ENCODE measurements at regions not wholly inside any gene's neighbourhood (a gene's known extent, or its start where the extent isn't known, plus 50 kb on each side); places are given as distances from the start of the nearest gene placed in this dataset.

DNA sequence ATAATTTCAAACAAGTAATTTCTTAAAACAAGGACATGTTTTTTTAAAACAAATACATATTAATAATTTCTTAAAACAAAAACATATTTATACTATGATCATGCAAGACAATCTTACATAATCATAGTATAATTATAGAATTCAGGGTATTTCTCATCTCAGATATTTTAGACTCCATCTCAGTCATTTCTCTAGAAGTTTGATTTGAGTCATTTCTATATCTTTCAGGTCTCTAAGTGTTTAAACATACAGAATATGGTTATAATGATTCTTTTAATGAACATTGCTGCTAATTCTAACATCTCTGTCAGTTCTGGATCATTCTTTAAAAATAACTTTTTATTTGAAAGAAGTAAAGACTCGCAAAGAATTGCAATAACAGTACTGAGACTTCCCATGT, 154.2 kb upstream of the KYNU start:
- intact Hi-C loops (cut with micrococcal nuclease; ENCODE audit: unreplicated experiment), result no loop called here
- POLR2A ChIA-PET (ENCODE audit: low non-redundant PET), result no interaction called here

DNA sequence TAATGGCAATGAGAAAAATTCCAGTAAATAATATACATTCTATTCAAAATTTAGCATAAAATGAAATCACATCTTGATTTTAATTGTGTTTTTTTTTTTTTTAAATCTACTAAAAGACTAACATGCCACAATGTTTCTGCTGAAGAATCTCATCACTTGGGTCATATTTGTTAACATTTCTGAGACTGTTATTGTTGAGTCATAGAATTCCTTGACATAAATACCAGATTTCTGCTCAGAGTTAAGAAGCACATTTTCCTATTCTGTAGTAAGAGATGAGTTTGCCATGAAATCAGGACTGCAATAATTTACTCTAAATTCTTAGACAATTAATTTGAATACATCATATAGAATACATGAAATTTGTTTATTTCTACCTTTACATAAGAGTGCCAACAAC, 154.9 kb upstream of the KYNU start:
- Histone ChIP-seq H3K27me3 (replicated peaks; ENCODE audit: insufficient read depth, low read depth, low read length, poor library complexity) (no peaks in the 10 kb centered on the region), H3K4me3 (ENCODE audit: low read depth, low read length, poor library complexity, severe bottlenecking) (no peak overlapping the region), H3K27ac (ENCODE audit: low read depth, low read length, poor library complexity, severe bottlenecking) (no peak overlapping the region), H3K36me3 (ENCODE audit: insufficient read depth, low read length, poor library complexity, severe bottlenecking) (no peaks in the 10 kb centered on the region), H3K4me1 (ENCODE audit: insufficient read depth, low read length, poor library complexity, severe bottlenecking) (no peaks in the 10 kb centered on the region), H3K9me3 (ENCODE audit: low read depth, low read length, poor library complexity, severe bottlenecking) (no peaks in the 10 kb centered on the region)
- no peak for TF ChIP-seq EZH2 (IDR thresholded peaks at IDR 0.05; ENCODE audit: borderline replicate concordance, low read depth, low read length, poor library complexity, severe bottlenecking)
- TF ChIP-seq, protein P1, sequence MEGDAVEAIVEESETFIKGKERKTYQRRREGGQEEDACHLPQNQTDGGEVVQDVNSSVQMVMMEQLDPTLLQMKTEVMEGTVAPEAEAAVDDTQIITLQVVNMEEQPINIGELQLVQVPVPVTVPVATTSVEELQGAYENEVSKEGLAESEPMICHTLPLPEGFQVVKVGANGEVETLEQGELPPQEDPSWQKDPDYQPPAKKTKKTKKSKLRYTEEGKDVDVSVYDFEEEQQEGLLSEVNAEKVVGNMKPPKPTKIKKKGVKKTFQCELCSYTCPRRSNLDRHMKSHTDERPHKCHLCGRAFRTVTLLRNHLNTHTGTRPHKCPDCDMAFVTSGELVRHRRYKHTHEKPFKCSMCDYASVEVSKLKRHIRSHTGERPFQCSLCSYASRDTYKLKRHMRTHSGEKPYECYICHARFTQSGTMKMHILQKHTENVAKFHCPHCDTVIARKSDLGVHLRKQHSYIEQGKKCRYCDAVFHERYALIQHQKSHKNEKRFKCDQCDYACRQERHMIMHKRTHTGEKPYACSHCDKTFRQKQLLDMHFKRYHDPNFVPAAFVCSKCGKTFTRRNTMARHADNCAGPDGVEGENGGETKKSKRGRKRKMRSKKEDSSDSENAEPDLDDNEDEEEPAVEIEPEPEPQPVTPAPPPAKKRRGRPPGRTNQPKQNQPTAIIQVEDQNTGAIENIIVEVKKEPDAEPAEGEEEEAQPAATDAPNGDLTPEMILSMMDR (conservative IDR thresholded peaks at IDR 0.05; ENCODE audit: low read depth, low read length), result no peak
- POLR2A ChIA-PET (ENCODE audit: low non-redundant PET), result no interaction called here
- CTCF ChIA-PET, result no interaction called here
- intact Hi-C loops (cut with micrococcal nuclease; ENCODE audit: unreplicated experiment), result no loop called here
- DNase-seq (ENCODE audit: low spot score), result no peak
- no TSS peak for BruUV-seq (replicated peaks)

More for the DNA sequence above, 154.2 kb upstream of the KYNU start:
- no peaks in the 10 kb centered on the region for H3K36me3 ChIP-seq (ENCODE audit: insufficient read depth, low read length, poor library complexity, severe bottlenecking)
- TF ChIP-seq, protein P1 (conservative IDR thresholded peaks at IDR 0.05; ENCODE audit: low read depth, low read length), result no peak
- no peak overlapping the region for H3K27ac ChIP-seq (ENCODE audit: low read depth, low read length, poor library complexity, severe bottlenecking)
- H3K4me3 ChIP-seq (ENCODE audit: low read depth, low read length, poor library complexity, severe bottlenecking), result no peak overlapping the region
- CTCF ChIA-PET, result no interaction called here
- DNase-seq (ENCODE audit: low spot score), result no peak
- no peaks in the 10 kb centered on the region for H3K9me3 ChIP-seq (ENCODE audit: low read depth, low read length, poor library complexity, severe bottlenecking)
- H3K27me3 ChIP-seq (replicated peaks; ENCODE audit: insufficient read depth, low read depth, low read length, poor library complexity), result no peaks in the 10 kb centered on the region
- BruUV-seq (replicated peaks), result no TSS peak
- H3K4me1 ChIP-seq (ENCODE audit: insufficient read depth, low read length, poor library complexity, severe bottlenecking), result no peaks in the 10 kb centered on the region

DNA sequence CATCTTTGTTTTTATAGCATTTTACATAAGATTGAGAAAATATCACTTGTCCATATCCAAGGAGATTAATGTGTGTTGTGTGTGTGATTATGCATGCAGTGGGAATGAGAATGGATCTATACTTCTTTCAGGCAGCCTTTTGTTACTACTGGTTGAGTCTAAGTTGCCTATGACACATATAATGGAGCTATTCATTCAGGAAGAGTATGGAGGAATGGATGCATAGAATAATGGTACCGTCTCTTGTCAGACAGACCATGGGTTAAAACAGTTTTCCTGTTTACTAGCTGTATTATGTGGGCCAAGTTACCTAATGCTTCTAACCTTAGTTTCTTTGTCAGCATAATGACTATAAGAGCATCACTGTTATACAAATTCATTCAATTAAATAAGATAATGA, 155.4 kb upstream of the KYNU start:
- Histone ChIP-seq H3K4me1 (ENCODE audit: insufficient read depth, low read length, poor library complexity, severe bottlenecking) (no peaks in the 10 kb centered on the region), H3K9me3 (ENCODE audit: low read depth, low read length, poor library complexity, severe bottlenecking) (no peaks in the 10 kb centered on the region), H3K4me3 (ENCODE audit: low read depth, low read length, poor library complexity, severe bottlenecking) (no peak overlapping the region), H3K27ac (ENCODE audit: low read depth, low read length, poor library complexity, severe bottlenecking) (no peak overlapping the region), H3K36me3 (ENCODE audit: insufficient read depth, low read length, poor library complexity, severe bottlenecking) (no peaks in the 10 kb centered on the region), H3K27me3 (replicated peaks; ENCODE audit: insufficient read depth, low read depth, low read length, poor library complexity) (no peaks in the 10 kb centered on the region)
- CTCF ChIA-PET, result no interaction called here
- TF ChIP-seq, protein P1 (conservative IDR thresholded peaks at IDR 0.05; ENCODE audit: low read depth, low read length), result no peak
- no peak for TF ChIP-seq EZH2 (IDR thresholded peaks at IDR 0.05; ENCODE audit: borderline replicate concordance, low read depth, low read length, poor library complexity, severe bottlenecking)
- intact Hi-C loops (cut with micrococcal nuclease; ENCODE audit: unreplicated experiment), result no loop called here
- BruUV-seq (replicated peaks), result no TSS peak
- POLR2A ChIA-PET (ENCODE audit: low non-redundant PET), result no interaction called here
- DNase-seq (ENCODE audit: low spot score), result no peak
